22Rv1 (cell line): ENCODE measurements at regions not wholly inside any gene's neighbourhood (a gene's known extent, or its start where the extent isn't known, plus 50 kb on each side); places are given as distances from the start of the nearest gene placed in this dataset.
"Not testable (repeated sequence)": the region's sequence is repeated elsewhere in the genome, so short reads cannot be mapped to it uniquely, and the experiment has no call there.

Experiments
- CTCF ChIP-seq: fragments of 450-650 bp; IDR thresholded peaks from 2 replicates; pipeline ENCODE4 v1.5.1; 2017; ENCODE audit warnings: mild to moderate bottlenecking
- ZFX ChIP-seq: fragments of 450-650 bp; IDR thresholded peaks from 2 replicates; pipeline ENCODE4 v1.6.1; 2017; ENCODE audit warnings: antibody characterized with exemption, borderline replicate concordance

DNA sequence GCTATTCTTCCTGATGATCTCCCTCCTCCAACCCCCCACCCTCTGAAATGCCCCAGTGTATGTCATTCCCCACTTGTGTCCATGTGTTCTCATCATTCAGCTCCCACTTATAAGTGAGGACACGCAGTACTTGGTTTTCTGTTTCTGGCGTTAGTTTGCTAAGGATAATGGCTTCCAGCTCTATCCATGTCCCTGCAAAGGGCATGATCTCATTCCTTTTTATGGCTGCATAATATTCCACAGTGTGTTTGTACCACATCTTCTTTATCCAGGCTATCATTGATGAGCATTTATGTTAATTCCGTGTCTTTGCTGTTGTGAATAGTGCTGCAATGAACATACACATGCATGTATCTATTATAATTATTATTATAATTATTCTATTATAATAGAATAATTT is 169.3 kb downstream of the VSIG4 start:
- TF ChIP-seq CTCF, ZFX: not testable (repeated sequence)
